Fibroblast of lung (primary cell): ENCODE measurements at regions not wholly inside any gene's neighbourhood (a gene's known extent, or its start where the extent isn't known, plus 50 kb on each side); places are given as distances from the start of the nearest gene placed in this dataset.

Source experiments
- EZH2 ChIP-seq: IDR thresholded peaks from 2 replicates; pipeline ENCODE4 v1.5.1; 2012; ENCODE audit warnings: low read length, control low read depth, mild to moderate bottlenecking; ENCODE audit errors: missing control alignments
- TF ChIP-seq, protein P1 (sequence below), 2 donors: IDR thresholded peaks in 1 of 2; conservative IDR thresholded peaks in 1 of 2; 1 replicate in 1 of 2; 2 replicates in 1 of 2; pipeline ENCODE4 v1.5.1; 2011 to 2012; ENCODE audit warnings: low read length in 2 of 2, control low read depth in 1 of 2, inconsistent platforms in 1 of 2, low read depth in 1 of 2, mild to moderate bottlenecking in 1 of 2

DNA sequence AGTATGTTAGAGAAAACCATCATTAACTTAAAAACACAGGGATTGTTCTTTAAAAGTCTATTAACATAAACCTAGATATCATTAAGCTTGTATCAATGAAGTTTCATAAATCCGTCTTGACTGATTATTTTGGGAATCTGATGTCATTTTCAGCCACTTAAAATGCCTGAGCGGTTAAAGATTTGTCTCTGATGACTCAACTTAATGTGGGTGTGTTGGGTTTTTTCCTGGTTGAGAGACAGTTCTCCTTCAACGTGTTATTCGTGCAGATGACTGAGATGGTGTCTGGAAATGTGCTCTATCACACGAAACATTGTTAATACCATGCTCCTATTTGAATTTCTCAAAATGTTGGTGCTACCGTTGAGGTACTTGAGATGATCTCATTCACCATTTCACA, 227.3 kb upstream of the TENM3 start:
- TF ChIP-seq, protein P1, sequence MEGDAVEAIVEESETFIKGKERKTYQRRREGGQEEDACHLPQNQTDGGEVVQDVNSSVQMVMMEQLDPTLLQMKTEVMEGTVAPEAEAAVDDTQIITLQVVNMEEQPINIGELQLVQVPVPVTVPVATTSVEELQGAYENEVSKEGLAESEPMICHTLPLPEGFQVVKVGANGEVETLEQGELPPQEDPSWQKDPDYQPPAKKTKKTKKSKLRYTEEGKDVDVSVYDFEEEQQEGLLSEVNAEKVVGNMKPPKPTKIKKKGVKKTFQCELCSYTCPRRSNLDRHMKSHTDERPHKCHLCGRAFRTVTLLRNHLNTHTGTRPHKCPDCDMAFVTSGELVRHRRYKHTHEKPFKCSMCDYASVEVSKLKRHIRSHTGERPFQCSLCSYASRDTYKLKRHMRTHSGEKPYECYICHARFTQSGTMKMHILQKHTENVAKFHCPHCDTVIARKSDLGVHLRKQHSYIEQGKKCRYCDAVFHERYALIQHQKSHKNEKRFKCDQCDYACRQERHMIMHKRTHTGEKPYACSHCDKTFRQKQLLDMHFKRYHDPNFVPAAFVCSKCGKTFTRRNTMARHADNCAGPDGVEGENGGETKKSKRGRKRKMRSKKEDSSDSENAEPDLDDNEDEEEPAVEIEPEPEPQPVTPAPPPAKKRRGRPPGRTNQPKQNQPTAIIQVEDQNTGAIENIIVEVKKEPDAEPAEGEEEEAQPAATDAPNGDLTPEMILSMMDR (conservative IDR thresholded peaks at IDR 0.05 in 1 of 2, IDR thresholded peaks at IDR 0.05 in 1 of 2; ENCODE audit: low read depth in 1 of 2, low read length in 2 of 2), result no peak
- no peak for TF ChIP-seq EZH2
